ENCODE measurements at regions not wholly inside any gene's neighbourhood (a gene's known extent, or its start where the extent isn't known, plus 50 kb on each side); places are given as distances from the start of the nearest gene placed in this dataset.
A peak's percentile ranks its signal among the peaks of the same experiment; 100 is the strongest.

DNA sequence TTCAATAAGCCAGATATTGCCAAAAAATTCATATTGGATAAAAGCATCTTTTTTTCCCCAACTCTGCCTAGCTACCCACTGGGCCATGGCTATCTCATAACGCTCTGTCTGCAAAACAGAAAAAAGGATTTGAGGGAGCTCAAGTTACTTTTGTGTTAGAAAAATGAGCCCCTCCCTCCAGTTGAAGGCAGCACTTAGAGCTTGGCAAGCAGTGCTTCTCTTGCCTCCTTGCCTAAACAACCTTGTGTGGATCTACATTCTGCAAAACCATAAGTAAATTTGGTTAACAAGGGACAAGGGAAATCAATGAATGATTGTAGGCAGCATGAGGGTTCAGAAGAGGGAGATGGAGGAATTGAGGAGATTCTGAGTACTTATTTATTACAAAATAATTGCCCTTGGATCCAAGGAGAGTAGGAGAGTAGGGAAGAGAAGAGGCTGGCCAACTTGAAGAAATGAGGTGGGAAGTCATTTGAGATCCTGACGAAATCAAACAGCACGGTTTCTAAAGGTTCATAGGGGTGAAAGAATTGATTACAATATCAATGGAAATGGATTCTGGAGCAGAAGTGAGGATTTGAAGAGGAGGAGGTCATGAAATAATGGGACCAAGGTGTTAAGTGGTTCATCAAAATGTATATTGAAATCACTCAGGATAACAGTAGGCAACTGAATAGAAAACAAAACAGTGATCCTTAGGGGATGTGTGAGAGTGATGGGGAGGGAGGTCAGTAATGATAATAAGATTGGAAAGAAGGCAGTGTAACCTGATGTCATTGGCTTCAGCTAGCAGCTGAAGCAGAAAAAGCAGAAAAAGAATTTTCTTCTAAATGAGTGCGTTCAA, 434.8 kb upstream of the IGFBP7 start:
- 58 to 60% methylated on average over 4 of the region's 4 CpGs for WGBS, 2 donors
- TF ChIP-seq, protein P1, sequence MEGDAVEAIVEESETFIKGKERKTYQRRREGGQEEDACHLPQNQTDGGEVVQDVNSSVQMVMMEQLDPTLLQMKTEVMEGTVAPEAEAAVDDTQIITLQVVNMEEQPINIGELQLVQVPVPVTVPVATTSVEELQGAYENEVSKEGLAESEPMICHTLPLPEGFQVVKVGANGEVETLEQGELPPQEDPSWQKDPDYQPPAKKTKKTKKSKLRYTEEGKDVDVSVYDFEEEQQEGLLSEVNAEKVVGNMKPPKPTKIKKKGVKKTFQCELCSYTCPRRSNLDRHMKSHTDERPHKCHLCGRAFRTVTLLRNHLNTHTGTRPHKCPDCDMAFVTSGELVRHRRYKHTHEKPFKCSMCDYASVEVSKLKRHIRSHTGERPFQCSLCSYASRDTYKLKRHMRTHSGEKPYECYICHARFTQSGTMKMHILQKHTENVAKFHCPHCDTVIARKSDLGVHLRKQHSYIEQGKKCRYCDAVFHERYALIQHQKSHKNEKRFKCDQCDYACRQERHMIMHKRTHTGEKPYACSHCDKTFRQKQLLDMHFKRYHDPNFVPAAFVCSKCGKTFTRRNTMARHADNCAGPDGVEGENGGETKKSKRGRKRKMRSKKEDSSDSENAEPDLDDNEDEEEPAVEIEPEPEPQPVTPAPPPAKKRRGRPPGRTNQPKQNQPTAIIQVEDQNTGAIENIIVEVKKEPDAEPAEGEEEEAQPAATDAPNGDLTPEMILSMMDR (IDR thresholded peaks at IDR 0.05; ENCODE audit: control extremely low read depth, extremely low read depth) = no peak

DNA sequence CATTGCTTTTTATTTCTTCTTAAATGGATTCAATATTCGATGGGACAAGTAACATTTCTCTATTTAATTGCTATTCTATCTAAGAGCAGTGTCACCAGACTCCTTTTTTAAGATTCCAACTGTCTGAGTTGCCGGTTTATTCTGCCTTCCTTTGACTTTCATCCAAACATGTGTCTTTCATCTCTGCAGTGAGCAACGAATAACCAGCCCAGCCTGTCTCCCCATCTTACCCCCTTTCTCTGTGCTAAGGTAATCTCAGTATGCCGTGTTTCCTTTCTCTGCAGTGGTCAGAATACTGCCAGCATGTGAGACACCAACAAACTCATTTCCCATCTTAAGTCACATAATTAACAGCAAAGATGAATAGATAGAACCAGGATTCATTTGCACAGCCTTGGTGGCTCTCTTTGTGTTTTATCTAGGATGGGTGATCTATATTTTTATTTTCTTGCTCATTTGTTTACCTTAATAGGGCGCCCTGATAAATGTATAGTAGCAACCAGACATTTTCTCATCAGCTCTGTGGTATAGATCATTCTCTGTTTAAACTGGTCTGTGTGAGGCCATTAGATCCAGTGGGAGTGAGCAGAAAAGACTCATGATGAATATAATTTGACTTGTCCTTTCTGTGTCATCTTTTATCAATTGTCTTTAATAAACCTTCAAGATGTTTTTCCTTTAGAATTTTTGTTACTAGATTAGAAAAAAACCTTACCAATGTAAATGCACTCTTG, 394.8 kb upstream of the IGFBP7 start:
- Histone ChIP-seq H3K27me3 (ENCODE audit: control insufficient read depth in 3 of 3, insufficient read depth in 3 of 3, low read length in 2 of 3) (no peaks in the 10 kb centered on the region), H3K4me3 (no peak overlapping the region), H3K4me1 (ENCODE audit: control insufficient read depth in 5 of 5, insufficient read depth in 5 of 5, low read length in 5 of 5) (peaks cover 0 to 4% (median 0%) of the 10 kb centered on the region in 5 donors), H3K9ac (ENCODE audit: insufficient read depth in 1 of 2, low read length in 2 of 2) (no peak overlapping the region), H3K9me3 (ENCODE audit: control insufficient read depth in 4 of 4, insufficient read depth in 3 of 4, low read length in 3 of 4) (no peaks in the 10 kb centered on the region), H3K27ac (ENCODE audit: low read depth in 1 of 2, low read length in 1 of 2) (no peak overlapping the region), H3K36me3 (ENCODE audit: control insufficient read depth in 4 of 4, insufficient read depth in 4 of 4, low read length in 4 of 4) (no peaks in the 10 kb centered on the region)
- WGBS, 2 donors = 50 to 61% methylated on average over 5 of the region's 5 CpGs
- DNase-seq (peak in 1 of 3 donors; percentile 18), ATAC-seq (ENCODE audit: insufficient read depth, low FRiP score) (no peak)
- TF ChIP-seq, protein P1 (IDR thresholded peaks at IDR 0.05; ENCODE audit: control extremely low read depth, extremely low read depth) = no peak

More for the DNA sequence above, 434.8 kb upstream of the IGFBP7 start:
- Histone ChIP-seq H3K4me1 (ENCODE audit: control insufficient read depth in 5 of 5, insufficient read depth in 5 of 5, low read length in 5 of 5) (no peaks in the 10 kb centered on the region), H3K4me3 (no peak overlapping the region), H3K36me3 (ENCODE audit: control insufficient read depth in 4 of 4, insufficient read depth in 4 of 4, low read length in 4 of 4) (no peaks in the 10 kb centered on the region), H3K9me3 (ENCODE audit: control insufficient read depth in 4 of 4, insufficient read depth in 3 of 4, low read length in 3 of 4) (no peaks in the 10 kb centered on the region), H3K27me3 (ENCODE audit: control insufficient read depth in 3 of 3, insufficient read depth in 3 of 3, low read length in 2 of 3) (no peaks in the 10 kb centered on the region), H3K27ac (ENCODE audit: low read depth in 1 of 2, low read length in 1 of 2) (no peak overlapping the region), H3K9ac (ENCODE audit: insufficient read depth in 1 of 2, low read length in 2 of 2) (no peak overlapping the region)
- DNase-seq = peak in 1 of 3 donors; percentile 2
- ATAC-seq (ENCODE audit: insufficient read depth, low FRiP score) = no peak

DNA sequence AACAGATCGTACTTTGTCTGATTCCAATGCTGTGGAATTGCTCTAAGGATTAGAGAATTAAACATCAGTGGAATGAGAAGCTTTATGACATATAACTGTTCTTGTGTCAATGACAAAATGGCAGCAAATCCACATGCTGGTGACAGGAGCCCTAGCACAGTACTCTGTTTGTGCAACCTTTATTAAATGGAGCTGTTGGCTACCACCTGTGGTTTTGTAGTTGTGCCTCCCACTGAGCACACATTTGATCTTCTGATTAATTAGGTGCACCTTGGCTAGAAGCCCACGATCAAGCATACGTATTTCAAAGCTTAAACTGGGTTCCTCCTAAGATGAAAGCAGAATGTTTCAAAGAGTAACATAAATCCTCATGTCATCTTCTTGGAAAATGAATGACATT, 394.0 kb upstream of the IGFBP7 start:
- ATAC-seq (ENCODE audit: insufficient read depth, low FRiP score) = no peak
- Histone ChIP-seq H3K27me3 (ENCODE audit: control insufficient read depth in 3 of 3, insufficient read depth in 3 of 3, low read length in 2 of 3) (no peaks in the 10 kb centered on the region), H3K4me3 (no peak overlapping the region), H3K36me3 (ENCODE audit: control insufficient read depth in 4 of 4, insufficient read depth in 4 of 4, low read length in 4 of 4) (no peaks in the 10 kb centered on the region), H3K9ac (ENCODE audit: insufficient read depth in 1 of 2, low read length in 2 of 2) (no peak overlapping the region), H3K4me1 (ENCODE audit: control insufficient read depth in 5 of 5, insufficient read depth in 5 of 5, low read length in 5 of 5) (peaks cover 0 to 4% (median 0%) of the 10 kb centered on the region in 5 donors), H3K27ac (ENCODE audit: low read depth in 1 of 2, low read length in 1 of 2) (no peak overlapping the region), H3K9me3 (ENCODE audit: control insufficient read depth in 4 of 4, insufficient read depth in 3 of 4, low read length in 3 of 4) (no peaks in the 10 kb centered on the region)
- DNase-seq = no peak
- WGBS, 2 donors = 60 to 80% methylated on average over 3 of the region's 3 CpGs
- TF ChIP-seq, protein P1 (IDR thresholded peaks at IDR 0.05; ENCODE audit: control extremely low read depth, extremely low read depth) = no peak
